Right renal cortex interstitium (tissue), 3 donors: ENCODE measurements at regions not wholly inside any gene's neighbourhood (a gene's known extent, or its start where the extent isn't known, plus 50 kb on each side); places are given as distances from the start of the nearest gene placed in this dataset.
"Not testable (repeated sequence)": the region's sequence is repeated elsewhere in the genome, so short reads cannot be mapped to it uniquely, and the experiment has no call there.

ENCODE experiments used
- DNase-seq, 3 donors: peaks; one replicate each; pipeline ENCODE4 v3.0.0-alpha.2; 2013; ENCODE audit warnings: low read depth in 3 of 3, low spot score in 2 of 3

DNA sequence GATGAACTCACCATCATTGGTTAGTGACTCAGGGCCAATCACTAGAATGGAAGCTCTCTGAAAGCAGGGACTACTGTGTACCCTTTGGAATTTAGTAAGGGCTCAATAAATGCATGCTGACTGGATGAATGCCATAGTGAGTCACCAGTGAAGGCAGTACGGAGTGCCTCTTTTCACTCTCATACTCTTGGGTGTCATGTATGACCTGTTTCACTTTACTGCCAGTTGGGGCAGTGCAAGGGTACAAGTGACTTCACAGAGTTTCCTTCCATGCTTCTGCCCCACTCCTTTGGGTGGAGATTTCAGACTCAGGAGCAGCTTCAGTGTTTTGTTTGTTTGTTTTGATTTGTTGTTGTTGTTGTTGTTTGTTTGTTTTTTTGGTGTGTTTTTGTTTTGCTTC, 57.7 kb downstream of the SOX3 start:
- DNase-seq = no peak

DNA sequence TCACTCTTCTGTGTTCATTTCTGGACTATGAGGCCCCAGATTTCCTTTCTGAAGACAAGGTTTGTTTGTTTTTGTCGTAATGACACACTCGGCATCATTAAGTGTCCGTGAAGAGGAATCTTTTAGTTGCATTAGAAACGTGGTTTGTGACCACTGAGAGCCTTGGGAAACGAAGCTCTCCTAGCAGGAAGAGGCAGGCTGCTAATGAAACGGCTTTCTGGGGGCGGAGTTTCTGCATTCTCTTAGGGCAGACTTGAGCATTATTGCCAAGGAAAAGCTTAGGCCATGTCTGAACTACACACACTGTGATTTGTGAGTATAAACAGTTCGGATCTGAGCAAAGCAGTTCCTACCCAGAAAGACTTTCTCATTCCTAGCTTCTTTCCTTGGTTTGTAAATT, 64.0 kb downstream of the SOX3 start:
- DNase-seq = no peak

DNA sequence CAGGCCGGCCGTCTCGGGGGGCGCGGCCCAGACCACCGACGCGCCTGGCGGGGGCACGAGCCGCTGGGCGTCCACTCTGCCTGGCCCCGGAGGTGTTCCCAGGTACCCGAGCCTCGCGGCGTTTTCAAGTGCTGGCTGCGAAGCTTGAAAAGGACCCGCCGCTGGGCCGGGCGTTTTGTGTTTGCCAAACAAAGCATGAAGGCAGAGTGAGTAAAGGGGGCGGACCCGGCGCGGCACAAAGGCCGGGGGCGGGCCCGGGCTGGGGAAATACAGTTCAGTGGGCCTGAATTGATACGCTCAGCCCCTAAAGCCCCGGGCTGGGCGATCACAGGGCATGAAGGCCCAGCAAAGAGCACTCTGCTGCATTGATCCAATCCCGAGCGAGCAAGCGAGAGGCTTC, 65.4 kb downstream of the SOX3 start:
- no peak for DNase-seq

DNA sequence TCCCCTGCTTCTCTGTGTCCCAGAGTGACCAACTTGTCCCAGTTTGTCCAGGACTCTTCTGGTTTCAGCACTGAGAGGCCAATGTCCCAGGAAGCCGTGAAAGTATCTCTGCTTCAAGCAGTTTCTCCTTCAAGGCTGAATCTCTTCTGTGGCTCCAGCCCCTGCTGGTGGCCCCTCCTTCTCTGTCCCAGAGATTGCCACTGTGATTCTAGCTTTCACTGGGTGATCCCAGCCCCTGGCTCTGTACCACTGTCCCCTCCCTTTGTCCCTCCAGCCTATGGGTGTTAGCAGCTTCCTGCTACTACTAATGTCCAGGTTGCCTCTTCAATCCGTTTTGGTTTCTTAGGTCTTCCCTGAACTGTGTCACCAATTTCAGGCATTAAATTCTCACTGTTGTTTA, 70.5 kb downstream of the SOX3 start:
- DNase-seq = no peak

DNA sequence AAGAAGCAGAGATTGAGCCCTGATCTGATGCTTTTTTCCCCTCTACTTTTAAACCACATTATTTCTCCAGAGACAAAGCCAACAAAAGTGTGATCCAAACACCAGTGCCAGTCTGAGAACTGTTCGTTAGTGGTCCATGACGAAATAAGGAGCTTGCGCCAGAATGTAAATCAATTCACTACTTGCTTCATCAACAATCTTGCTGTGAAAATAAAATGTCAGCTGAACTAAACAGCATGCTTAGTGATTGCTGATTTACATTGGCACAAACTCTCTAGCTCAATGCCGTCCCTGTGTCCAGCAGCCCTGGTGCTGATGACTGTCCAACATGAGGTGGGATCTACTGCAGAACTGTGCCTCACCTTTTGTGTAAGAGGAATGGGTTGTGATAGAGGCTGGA, 71.3 kb downstream of the SOX3 start:
- no peak for DNase-seq

DNA sequence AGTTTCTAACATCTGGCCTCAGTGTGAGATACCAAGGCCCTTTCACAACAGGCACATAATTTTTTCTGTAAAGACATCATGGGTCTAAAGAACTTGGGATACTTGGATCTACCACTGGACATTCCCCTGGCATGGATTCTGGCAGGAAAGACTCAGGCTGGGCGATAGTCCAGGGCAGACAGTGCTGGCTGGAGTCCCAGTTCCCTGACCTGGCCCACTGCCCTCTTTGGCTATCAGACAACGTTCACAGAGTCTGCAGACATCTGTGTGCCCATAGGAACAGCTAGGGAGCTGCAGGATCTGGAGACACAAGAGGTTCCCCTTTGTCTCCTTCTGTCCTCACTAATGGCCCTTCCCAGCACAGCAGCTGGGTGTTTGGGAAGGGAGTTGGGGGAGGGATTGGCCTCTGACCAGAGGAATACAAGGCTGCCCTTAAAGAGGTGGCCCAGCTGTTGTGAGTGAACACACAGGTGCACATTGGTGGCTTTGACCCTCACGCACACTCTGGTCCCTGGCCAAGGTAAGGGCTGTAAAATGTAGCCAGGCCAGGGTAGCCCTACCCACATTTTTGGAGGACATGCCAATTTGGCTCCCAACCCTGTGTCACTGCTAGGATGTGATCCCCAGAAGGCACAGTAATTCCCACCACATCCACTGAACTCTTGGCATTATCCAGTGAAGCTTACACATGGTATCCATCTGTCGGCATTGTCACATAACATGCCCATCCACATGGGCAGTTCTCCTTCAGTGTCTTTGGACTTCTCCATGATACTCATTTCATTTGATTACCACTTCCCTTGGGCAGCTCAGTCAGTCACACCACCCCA, 72.3 kb downstream of the SOX3 start:
- no peak for DNase-seq

DNA sequence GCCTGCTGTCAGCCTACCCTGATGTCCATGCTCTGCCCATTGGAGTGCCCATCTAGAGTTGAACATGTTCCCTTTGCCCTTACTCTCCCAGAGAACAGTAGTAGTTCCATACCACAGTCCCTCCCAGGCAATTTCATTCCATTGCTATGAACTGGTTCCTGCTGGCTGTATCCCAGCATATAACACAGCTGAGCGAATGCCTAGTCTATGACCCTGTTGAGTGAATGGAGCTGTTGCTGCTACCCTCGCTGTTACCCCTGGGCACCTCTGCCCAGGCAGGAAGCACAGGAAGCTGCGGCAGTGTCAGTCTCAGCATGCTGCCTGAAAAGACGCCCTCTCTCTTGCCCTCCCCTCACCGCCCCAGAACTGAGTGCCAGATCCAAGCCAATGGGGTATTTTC, 73.3 kb downstream of the SOX3 start:
- no peak for DNase-seq

DNA sequence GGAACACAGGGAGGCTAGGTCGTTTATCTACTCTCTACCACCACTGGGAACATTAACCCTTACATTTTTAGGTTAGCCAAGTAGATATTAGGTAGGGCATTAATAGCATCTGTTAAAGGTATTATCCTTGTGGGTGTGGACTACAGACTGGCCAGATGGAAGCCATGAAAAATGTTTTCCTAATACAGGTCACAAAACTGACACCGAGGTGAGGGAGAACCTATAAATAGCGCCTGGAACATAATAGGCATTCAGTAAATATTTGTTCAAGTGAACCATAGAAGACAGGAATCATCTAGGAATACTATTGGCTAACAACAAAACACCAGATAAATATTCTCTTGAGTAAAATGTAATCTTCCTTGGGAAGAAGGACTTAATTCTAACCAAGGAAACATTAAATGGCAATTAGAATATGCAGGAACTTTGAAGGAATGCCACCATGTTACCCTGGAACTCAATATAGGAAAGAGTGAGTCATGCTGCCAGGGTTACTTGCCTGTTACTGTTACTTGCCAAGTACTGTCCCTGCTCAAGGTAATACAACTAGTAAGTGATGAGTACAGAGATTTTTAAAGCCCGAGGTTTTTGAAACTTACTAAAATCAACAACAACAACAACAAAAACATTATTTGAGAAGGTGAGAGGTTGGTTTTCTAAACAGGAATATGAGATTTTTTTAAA, 79.0 kb downstream of the SOX3 start:
- no peak for DNase-seq

DNA sequence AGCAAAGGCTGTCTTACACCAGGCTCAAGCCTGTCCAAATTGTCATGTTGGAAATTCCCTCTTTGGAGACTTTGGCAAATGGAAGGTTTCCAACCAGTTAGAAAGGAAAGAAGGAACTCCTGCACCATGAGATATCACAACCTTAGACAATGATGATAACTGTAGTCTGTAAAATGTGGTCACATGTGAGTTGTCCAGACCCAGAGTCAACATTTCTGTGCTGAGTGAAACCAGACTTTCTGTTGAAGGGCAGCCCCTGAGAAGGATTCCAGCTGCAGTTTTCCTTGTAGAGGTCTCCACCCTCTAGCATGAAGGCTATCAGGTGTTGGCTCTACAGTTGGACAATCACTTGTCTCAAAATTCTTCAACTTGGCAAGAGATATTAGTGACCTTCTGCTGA, 82.4 kb downstream of the SOX3 start:
- no peak for DNase-seq

DNA sequence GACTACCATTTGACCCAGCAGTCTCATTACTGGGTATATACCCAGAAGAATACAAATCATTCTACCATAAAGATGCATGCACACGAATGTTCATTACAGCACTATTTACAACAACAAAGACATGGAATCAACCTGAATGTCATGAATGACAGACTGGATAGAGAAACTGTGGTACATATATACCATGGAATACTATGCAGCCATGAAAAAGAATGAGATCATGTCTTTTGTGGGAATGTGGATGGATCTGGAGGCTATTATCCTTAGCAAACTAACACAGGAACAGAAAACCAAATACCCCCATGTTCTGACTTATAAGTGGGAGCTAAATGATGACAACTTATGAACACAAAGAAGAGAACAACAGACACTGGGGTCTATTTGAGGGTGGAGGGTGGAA, 102.7 kb downstream of the SOX3 start:
- DNase-seq = not testable (repeated sequence)

DNA sequence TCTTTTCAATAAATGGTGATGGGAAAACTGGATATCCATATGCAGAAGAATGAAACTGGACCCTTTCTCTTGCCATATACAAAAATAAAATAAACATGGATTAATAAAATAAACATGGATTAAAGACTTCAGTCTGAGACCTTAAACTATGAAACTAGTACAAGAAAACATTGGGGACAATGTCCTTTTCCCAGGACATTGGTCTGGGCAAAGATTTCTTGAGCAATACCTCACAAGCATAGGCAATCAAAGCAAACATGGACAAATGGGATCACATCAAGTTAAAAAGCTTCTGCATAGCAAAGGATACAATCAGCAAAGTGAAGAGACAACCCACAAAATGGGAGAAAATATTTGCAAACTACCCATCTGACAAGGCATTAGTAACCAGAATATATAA, 108.5 kb downstream of the SOX3 start:
- DNase-seq = not testable (repeated sequence)

DNA sequence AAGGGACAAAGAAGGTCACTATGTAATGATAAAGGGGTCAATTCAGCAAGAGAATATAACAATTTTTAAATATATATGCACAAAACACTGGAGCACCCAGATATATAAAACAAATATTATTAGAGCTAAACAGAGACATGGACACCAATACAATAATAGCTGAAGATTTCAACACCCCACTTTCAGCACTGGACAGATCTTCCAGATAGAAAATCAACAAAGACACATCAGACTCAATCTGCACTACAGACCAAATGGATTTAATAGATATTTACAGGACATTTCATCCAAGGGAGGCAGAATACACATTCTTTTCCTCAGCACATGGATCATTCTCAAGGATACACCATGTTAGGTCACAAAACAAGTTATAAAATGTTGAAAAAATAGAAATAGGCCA, 111.4 kb downstream of the SOX3 start:
- no peak for DNase-seq

DNA sequence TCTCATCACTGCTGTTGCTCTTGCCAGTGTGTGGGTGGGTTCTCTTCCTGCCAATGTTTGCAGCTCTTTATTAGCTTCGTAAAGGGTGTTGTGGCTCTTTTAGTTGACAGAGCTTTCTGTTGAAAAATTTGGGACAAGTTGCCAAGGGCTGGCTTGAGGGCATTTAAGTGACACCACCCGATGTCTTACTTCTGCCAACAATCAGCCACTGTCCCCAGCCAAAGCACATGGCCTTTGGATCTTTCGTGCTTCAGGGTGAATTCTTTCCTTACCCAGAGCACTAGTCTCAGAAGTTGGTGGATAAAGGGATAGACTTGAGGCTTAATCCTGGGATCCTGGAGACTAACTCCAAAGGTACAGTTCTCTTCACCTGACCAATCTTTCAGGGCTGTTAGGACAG, 113.6 kb downstream of the SOX3 start:
- no peak for DNase-seq

DNA sequence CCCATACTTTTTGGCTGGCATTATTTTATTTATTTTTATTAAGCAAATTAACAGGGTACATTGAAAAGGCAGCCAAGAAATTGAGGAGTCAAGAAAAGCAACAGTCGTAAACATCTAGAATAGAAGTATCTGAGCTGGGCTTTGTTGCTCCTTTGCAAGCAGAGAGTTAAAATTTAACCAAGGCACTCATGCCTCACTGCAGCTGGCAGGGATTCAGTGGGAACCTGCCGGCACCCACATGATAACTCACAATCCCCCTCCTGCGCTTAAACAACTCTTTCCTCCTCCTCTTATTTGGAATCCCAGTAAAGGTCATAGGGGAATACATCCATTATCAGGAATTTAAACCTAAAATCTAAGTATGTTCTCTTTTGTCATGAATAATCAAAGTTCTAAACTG, 115.5 kb downstream of the SOX3 start:
- DNase-seq = no peak

DNA sequence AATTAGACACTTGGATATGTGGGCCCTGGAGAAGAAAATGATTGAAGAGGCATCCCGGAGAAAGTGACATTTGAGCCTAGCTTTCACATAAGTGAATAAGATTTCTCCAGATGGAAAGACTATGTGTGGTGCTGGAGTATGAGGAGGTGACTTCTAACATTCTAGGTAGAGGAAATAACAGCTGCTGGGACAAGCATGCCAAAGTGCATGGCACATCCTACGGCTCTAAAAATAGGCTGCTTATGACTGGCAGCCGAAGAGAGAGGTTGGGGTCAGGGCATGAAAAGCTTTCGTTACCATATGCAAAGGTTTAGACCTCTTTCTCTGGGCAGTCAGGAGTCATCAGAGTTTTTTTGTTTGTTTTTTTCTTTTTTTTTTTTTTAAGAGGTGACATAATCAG, 142.0 kb downstream of the SOX3 start:
- DNase-seq = no peak

DNA sequence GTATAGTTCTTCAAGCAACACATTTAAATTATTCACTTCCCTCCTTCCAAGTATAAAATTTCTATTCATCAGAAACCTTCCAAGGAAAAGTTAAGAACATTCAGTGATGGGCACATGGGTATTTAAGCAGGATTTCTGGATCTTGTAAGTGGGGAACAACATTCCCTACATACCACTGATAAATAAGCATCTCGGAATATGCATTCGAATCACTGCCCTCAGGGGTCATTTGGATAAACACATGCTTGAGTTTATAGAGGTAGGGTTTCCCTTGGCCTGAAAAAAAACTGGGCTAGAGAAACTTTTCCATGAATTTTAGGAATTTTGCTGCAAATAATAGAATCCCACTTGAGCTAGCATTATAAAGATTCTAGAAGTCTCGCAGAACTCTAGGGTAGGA, 143.9 kb downstream of the SOX3 start:
- no peak for DNase-seq

DNA sequence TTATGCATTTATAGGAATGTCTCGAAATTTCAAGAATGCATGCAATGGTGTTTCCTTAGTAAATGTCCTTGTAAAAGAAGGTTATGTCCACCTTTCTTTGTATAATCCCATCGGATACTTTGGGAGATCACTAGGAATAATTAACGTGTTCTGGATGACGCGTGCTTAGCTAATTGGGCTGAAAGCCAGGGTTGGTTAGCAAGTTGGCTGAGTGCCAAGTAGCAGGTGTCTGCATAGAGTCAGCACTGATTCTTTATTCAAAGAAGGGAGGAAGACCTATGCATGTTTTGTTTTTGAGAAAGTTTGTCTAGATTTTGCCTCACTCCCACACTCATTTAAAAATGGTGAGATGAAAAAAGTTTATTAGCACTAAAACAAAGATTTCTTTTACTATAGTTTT, 144.6 kb downstream of the SOX3 start:
- DNase-seq = no peak

DNA sequence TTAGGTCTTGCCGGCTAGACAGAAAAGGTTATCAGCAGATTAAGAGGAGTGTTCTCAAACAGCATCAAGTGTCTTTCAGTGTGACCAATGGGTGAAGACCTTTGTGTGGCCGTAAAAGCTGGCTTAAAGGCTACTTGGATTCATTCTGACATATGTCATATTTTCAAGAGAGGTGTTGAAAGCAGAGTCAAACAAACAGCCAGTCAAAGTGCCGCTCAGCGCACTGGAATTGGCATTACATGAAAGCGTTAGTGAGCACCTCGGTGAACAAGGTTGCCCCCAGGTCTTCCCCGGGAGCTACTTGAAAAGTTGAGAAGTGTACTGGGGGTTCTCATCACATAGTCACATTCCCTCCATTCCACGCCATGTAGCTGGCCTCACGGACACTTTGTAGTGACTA, 148.9 kb downstream of the SOX3 start:
- no peak for DNase-seq

DNA sequence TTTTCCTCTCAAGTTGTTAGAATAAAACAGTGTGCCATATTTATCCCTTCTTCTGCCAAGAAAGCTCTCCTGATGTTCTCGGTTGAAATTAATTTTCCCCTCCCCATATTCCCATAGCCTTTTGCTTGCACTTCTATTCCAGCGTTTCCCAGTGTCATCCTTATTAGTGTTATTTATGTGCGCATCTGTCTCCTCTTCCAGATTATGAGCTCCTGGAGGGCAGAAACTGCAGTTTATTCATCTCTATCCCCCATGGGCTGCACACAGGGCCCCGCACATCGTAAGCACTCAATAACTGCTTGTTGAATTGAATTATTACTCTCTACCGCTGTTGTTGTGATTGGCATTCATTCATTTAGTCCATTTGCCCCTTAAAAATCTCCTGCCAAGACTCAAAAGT, 149.4 kb downstream of the SOX3 start:
- no peak for DNase-seq

DNA sequence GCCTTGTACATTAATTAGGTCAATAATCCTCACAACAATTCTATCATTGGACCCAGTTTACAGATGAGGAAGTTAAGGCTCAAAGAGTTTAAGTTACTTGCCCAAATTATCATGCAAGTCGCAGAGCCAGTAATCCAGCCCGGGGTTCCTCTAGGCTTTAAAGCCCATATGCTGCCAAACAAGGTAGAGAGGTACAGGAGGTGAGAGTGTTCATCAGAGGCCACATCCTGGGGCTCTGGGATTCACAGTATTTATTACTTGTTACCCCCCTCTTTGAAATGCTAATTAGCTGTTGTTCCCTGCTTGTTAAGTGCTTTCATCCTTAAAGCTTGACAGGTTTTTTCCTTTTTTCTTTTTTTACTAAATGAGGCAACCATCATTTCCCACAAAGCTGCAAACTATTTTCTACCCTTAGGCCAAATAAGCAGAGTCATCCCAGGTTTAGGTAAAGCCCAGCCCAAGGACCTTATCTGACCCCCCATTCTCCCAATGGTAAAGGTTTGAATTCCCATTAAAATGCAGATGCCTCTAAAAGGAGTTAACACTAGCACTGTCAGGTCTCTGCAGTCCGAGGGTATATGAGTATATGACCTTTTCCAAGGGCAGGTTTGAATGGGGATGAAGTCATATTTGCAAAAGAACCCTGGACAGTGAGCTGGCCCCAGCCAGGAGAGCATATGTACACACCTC, 150.3 kb downstream of the SOX3 start:
- no peak for DNase-seq

DNA sequence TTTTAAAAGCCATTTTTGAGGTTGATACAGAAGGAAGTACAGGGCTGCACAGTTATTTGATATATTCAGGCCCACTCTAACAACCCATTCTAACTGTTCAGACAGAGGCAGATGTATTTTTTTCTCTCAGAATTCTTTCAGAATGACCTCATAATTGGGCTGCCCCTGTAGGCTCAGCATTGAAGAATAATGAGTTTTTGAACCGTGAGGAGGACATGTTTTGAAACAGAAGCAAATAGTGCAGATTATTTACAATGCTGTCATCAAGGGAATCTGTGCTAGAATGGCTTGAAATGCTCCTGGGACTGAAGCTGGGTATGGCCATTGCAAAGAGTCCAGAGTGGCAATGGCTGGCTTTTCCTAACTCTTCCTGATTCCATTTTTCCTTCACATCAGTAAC, 158.1 kb downstream of the SOX3 start:
- DNase-seq = no peak
